ENCODE measurements at regions not wholly inside any gene's neighbourhood (a gene's known extent, or its start where the extent isn't known, plus 50 kb on each side); places are given as distances from the start of the nearest gene placed in this dataset.

- no peak for TF ChIP-seq CTCF (IDR thresholded peaks at IDR 0.05)
- no peak for TF ChIP-seq POLR2A (IDR thresholded peaks at IDR 0.05)
These were observed 72.6 kb upstream of the ZNF92 start for GRCh38 chr7:65301007-65301406.

Measured in body of pancreas (tissue), 4 donors.